ENCODE measurements at regions not wholly inside any gene's neighbourhood (a gene's known extent, or its start where the extent isn't known, plus 50 kb on each side); places are given as distances from the start of the nearest gene placed in this dataset.
"Not testable (repeated sequence)": the region's sequence is repeated elsewhere in the genome, so short reads cannot be mapped to it uniquely, and the experiment has no call there.

GRCh38 chr17:45668316-45668715 is 115.8 kb upstream of the CRHR1 start:
- Histone ChIP-seq H3K4me2 (ENCODE audit: low read depth, low read length) (no peak overlapping the region), H3K4me1 (ENCODE audit: low read length) (no peaks in the 10 kb centered on the region), H4K20me1 (ENCODE audit: insufficient read depth, low read length) (no peaks in the 10 kb centered on the region), H3K9me2 (replicated peaks; ENCODE audit: insufficient read depth, low read length) (no peaks in the 10 kb centered on the region), H3K27me3 (replicated peaks; ENCODE audit: insufficient read depth, low read length) (peaks cover 28% of the 10 kb centered on the region), H3K27ac (ENCODE audit: low read length) (no peak overlapping the region), H3K36me3 (replicated peaks; ENCODE audit: insufficient read depth, low read length) (no peaks in the 10 kb centered on the region), H3K79me2 (ENCODE audit: low read length) (no peaks in the 10 kb centered on the region), H3K9ac (ENCODE audit: low read length) (no peak overlapping the region), H3K4me3 (ENCODE audit: low read length) (no peak overlapping the region), H2AFZ (ENCODE audit: low read length) (no peak overlapping the region), H3K9me3 (replicated peaks; ENCODE audit: insufficient read depth, low read length) (no peaks in the 10 kb centered on the region), H3F3A (ENCODE audit: insufficient read depth, low read length) (no peaks in the 10 kb centered on the region)
- DNase-seq = no peak
- TF ChIP-seq EZH2phosphoT487 (IDR thresholded peaks at IDR 0.05; ENCODE audit: low read length) (no peak), CTCF (IDR thresholded peaks at IDR 0.05; ENCODE audit: low read length) (no peak), EZH2 (optimal IDR thresholded peaks at IDR 0.05; ENCODE audit: low read depth, low read length) (no peak)

GRCh38 chr17:45672301-45672700 is 111.8 kb upstream of the CRHR1 start:
- no peaks in the 10 kb centered on the region for H3K9me3 ChIP-seq (replicated peaks; ENCODE audit: insufficient read depth, low read length)
- no peaks in the 10 kb centered on the region for H3K79me2 ChIP-seq (ENCODE audit: low read length)
- no peaks in the 10 kb centered on the region for H3F3A ChIP-seq (ENCODE audit: insufficient read depth, low read length)
- H3K9ac ChIP-seq (ENCODE audit: low read length) = no peak overlapping the region
- no peaks in the 10 kb centered on the region for H3K9me2 ChIP-seq (replicated peaks; ENCODE audit: insufficient read depth, low read length)
- H3K4me2 ChIP-seq (ENCODE audit: low read depth, low read length) = no peak overlapping the region
- peaks cover 28% of the 10 kb centered on the region for H3K27me3 ChIP-seq (replicated peaks; ENCODE audit: insufficient read depth, low read length)
- H3K27ac ChIP-seq (ENCODE audit: low read length) = no peak overlapping the region
- no peaks in the 10 kb centered on the region for H3K4me1 ChIP-seq (ENCODE audit: low read length)
- no peaks in the 10 kb centered on the region for H3K36me3 ChIP-seq (replicated peaks; ENCODE audit: insufficient read depth, low read length)
- no peak overlapping the region for H3K4me3 ChIP-seq (ENCODE audit: low read length)
- H4K20me1 ChIP-seq (ENCODE audit: insufficient read depth, low read length) = no peaks in the 10 kb centered on the region
- H2AFZ ChIP-seq (ENCODE audit: low read length) = no peak overlapping the region
- no peak for TF ChIP-seq EZH2phosphoT487 (IDR thresholded peaks at IDR 0.05; ENCODE audit: low read length)
- no peak for TF ChIP-seq CTCF (IDR thresholded peaks at IDR 0.05; ENCODE audit: low read length)
- DNase-seq = no peak

GRCh38 chr17:45672792-45673191 is 111.3 kb upstream of the CRHR1 start:
- Histone ChIP-seq H4K20me1 (ENCODE audit: insufficient read depth, low read length) (no peaks in the 10 kb centered on the region), H3K79me2 (ENCODE audit: low read length) (no peaks in the 10 kb centered on the region), H2AFZ (ENCODE audit: low read length) (no peak overlapping the region), H3K4me1 (ENCODE audit: low read length) (no peaks in the 10 kb centered on the region), H3K9me3 (replicated peaks; ENCODE audit: insufficient read depth, low read length) (no peaks in the 10 kb centered on the region), H3K9me2 (replicated peaks; ENCODE audit: insufficient read depth, low read length) (no peaks in the 10 kb centered on the region), H3K27ac (ENCODE audit: low read length) (no peak overlapping the region), H3K9ac (ENCODE audit: low read length) (no peak overlapping the region), H3K4me2 (ENCODE audit: low read depth, low read length) (no peak overlapping the region), H3K36me3 (replicated peaks; ENCODE audit: insufficient read depth, low read length) (no peaks in the 10 kb centered on the region), H3F3A (ENCODE audit: insufficient read depth, low read length) (no peaks in the 10 kb centered on the region), H3K4me3 (ENCODE audit: low read length) (no peak overlapping the region), H3K27me3 (replicated peaks; ENCODE audit: insufficient read depth, low read length) (peaks cover 32% of the 10 kb centered on the region)
- DNase-seq = no peak
- TF ChIP-seq CTCF (IDR thresholded peaks at IDR 0.05; ENCODE audit: low read length) = no peak

- H3K36me3 ChIP-seq (replicated peaks; ENCODE audit: insufficient read depth, low read length); H3K27ac ChIP-seq (ENCODE audit: low read length); H3K4me1 ChIP-seq (ENCODE audit: low read length); DNase-seq; H3K4me2 ChIP-seq (ENCODE audit: low read depth, low read length); H3F3A ChIP-seq (ENCODE audit: insufficient read depth, low read length); H3K79me2 ChIP-seq (ENCODE audit: low read length); H3K9me2 ChIP-seq (replicated peaks; ENCODE audit: insufficient read depth, low read length); H3K9ac ChIP-seq (ENCODE audit: low read length); H4K20me1 ChIP-seq (ENCODE audit: insufficient read depth, low read length); H2AFZ ChIP-seq (ENCODE audit: low read length); H3K9me3 ChIP-seq (replicated peaks; ENCODE audit: insufficient read depth, low read length); H3K4me3 ChIP-seq (ENCODE audit: low read length): not testable (repeated sequence)
- H3K27me3 ChIP-seq (replicated peaks; ENCODE audit: insufficient read depth, low read length) = peaks cover 38% of the 10 kb centered on the region
Observed at GRCh38 chr17:45673759-45674158, 110.4 kb upstream of the CRHR1 start.

Data from MM.1S (cell line).